ENCODE measurements at regions not wholly inside any gene's neighbourhood (a gene's known extent, or its start where the extent isn't known, plus 50 kb on each side); places are given as distances from the start of the nearest gene placed in this dataset.
A peak's percentile ranks its signal among the peaks of the same experiment; 100 is the strongest.

DNA sequence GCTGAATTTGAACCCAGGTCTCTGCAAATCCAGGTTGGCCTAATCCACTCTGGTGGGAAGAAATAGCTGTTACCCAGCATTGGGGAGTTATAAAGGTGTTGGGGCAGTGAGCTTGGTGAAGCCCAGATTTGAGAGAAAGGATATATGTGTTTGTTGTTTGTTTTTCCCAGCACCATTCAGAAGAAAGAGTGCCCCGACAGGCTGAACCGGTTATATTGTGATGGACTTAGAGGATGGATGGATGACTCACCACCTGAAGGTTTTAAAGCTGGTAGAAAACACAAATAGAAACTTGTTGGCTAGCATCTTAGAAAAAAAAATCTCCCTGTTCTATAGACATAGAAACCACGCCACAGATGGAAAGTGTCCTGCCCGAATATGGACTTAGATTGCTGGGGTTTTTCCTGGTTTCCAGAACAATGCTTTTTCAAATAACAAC lies 404.6 kb downstream of the MED13L start:
- no peak overlapping the region for H2AFZ ChIP-seq (ENCODE audit: low read length)
- H4K20me1 ChIP-seq (ENCODE audit: insufficient read depth, low read length): no peaks in the 10 kb centered on the region
- no peak overlapping the region for H3K4me2 ChIP-seq (ENCODE audit: low read length)
- H3F3A ChIP-seq (ENCODE audit: insufficient read depth, low read length): no peaks in the 10 kb centered on the region
- H3K27ac ChIP-seq (ENCODE audit: low read depth, low read length, poor library complexity, severe bottlenecking): no peak overlapping the region
- TF ChIP-seq EZH2 (IDR thresholded peaks at IDR 0.05; ENCODE audit: borderline replicate concordance, low read length): no peak
- TF ChIP-seq, protein P1, sequence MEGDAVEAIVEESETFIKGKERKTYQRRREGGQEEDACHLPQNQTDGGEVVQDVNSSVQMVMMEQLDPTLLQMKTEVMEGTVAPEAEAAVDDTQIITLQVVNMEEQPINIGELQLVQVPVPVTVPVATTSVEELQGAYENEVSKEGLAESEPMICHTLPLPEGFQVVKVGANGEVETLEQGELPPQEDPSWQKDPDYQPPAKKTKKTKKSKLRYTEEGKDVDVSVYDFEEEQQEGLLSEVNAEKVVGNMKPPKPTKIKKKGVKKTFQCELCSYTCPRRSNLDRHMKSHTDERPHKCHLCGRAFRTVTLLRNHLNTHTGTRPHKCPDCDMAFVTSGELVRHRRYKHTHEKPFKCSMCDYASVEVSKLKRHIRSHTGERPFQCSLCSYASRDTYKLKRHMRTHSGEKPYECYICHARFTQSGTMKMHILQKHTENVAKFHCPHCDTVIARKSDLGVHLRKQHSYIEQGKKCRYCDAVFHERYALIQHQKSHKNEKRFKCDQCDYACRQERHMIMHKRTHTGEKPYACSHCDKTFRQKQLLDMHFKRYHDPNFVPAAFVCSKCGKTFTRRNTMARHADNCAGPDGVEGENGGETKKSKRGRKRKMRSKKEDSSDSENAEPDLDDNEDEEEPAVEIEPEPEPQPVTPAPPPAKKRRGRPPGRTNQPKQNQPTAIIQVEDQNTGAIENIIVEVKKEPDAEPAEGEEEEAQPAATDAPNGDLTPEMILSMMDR (IDR thresholded peaks at IDR 0.05; ENCODE audit: low read length): no peak
- no peak overlapping the region for H3K4me3 ChIP-seq (ENCODE audit: low read depth, low read length, poor library complexity, severe bottlenecking)
- no peaks in the 10 kb centered on the region for H3K9me2 ChIP-seq (ENCODE audit: low read depth, low read length)
- no peaks in the 10 kb centered on the region for H3K4me1 ChIP-seq (ENCODE audit: insufficient read depth, low read length, severe bottlenecking)
- H3K36me3 ChIP-seq (ENCODE audit: insufficient read depth, low read length): no peaks in the 10 kb centered on the region
- no peaks in the 10 kb centered on the region for H3K27me3 ChIP-seq (ENCODE audit: insufficient read depth, low read length)
- H3K9ac ChIP-seq (ENCODE audit: low read length): no peak overlapping the region
- H3K79me2 ChIP-seq (ENCODE audit: insufficient read depth, low read length): no peaks in the 10 kb centered on the region
- no peaks in the 10 kb centered on the region for H3K9me3 ChIP-seq (ENCODE audit: low read length)

DNA sequence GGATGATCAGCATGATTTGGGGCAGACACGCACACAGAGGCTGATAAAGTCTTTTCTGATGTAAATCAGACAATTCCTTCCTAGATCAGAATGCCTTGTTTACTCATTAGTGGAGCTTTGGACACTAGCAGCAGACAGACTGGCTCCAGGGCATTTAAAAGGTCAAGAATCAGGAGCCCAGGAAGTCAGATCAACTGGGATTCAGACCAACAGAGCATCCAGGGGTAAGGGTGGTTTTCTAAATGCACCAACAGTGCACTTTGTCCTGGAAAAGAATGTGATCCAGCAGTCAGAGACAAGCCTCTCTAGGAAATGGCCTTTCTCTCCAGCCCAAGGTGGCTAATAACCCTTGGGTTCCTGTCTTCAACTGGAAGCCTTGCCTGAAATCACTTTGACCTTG lies 405.3 kb downstream of the MED13L start:
- no peak for TF ChIP-seq EZH2 (IDR thresholded peaks at IDR 0.05; ENCODE audit: borderline replicate concordance, low read length)
- TF ChIP-seq, protein P1 (IDR thresholded peaks at IDR 0.05; ENCODE audit: low read length): no peak
- Histone ChIP-seq H3K4me3 (ENCODE audit: low read depth, low read length, poor library complexity, severe bottlenecking) (no peak overlapping the region), H4K20me1 (ENCODE audit: insufficient read depth, low read length) (no peaks in the 10 kb centered on the region)

DNA sequence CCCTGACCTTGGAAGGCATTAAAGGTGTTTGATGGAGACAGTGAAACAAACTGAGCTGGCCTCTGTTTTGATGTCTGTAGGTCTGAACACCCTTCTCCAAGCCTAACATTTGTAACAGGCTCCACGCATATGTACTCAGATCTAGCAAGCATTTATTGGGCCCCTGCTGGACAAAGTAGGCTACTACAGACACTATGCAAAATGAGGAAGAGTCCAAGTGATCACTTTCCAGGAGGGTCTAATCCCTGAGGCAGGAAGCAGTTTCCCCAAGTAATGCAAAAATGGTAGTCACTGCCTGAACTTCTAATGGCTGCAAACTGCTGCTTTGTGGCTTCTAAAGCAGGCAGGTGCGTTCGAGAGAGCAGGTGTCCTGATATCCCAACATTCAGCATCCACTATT lies 405.8 kb downstream of the MED13L start:
- TF ChIP-seq, protein P1 (IDR thresholded peaks at IDR 0.05; ENCODE audit: low read length): peak; percentile 60
- no peak for TF ChIP-seq EZH2 (IDR thresholded peaks at IDR 0.05; ENCODE audit: borderline replicate concordance, low read length)
- H3K27ac ChIP-seq (ENCODE audit: low read depth, low read length, poor library complexity, severe bottlenecking): no peak overlapping the region
- no peaks in the 10 kb centered on the region for H3K9me2 ChIP-seq (ENCODE audit: low read depth, low read length)
- H3K27me3 ChIP-seq (ENCODE audit: insufficient read depth, low read length): no peaks in the 10 kb centered on the region
- no peaks in the 10 kb centered on the region for H3F3A ChIP-seq (ENCODE audit: insufficient read depth, low read length)
- no peak overlapping the region for H3K4me3 ChIP-seq (ENCODE audit: low read depth, low read length, poor library complexity, severe bottlenecking)
- no peaks in the 10 kb centered on the region for H3K9me3 ChIP-seq (ENCODE audit: low read length)
- no peak overlapping the region for H2AFZ ChIP-seq (ENCODE audit: low read length)
- no peaks in the 10 kb centered on the region for H3K4me1 ChIP-seq (ENCODE audit: insufficient read depth, low read length, severe bottlenecking)
- H3K9ac ChIP-seq (ENCODE audit: low read length): no peak overlapping the region
- H3K36me3 ChIP-seq (ENCODE audit: insufficient read depth, low read length): no peaks in the 10 kb centered on the region
- no peaks in the 10 kb centered on the region for H3K79me2 ChIP-seq (ENCODE audit: insufficient read depth, low read length)
- H4K20me1 ChIP-seq (ENCODE audit: insufficient read depth, low read length): no peaks in the 10 kb centered on the region
- no peak overlapping the region for H3K4me2 ChIP-seq (ENCODE audit: low read length)

More for the DNA sequence above, 405.3 kb downstream of the MED13L start:
- Histone ChIP-seq H3K79me2 (ENCODE audit: insufficient read depth, low read length) (no peaks in the 10 kb centered on the region), H3K4me1 (ENCODE audit: insufficient read depth, low read length, severe bottlenecking) (no peaks in the 10 kb centered on the region), H3K27me3 (ENCODE audit: insufficient read depth, low read length) (no peaks in the 10 kb centered on the region), H3K9me3 (ENCODE audit: low read length) (no peaks in the 10 kb centered on the region), H3K36me3 (ENCODE audit: insufficient read depth, low read length) (no peaks in the 10 kb centered on the region), H3K27ac (ENCODE audit: low read depth, low read length, poor library complexity, severe bottlenecking) (no peak overlapping the region), H3K4me2 (ENCODE audit: low read length) (no peak overlapping the region), H2AFZ (ENCODE audit: low read length) (no peak overlapping the region), H3F3A (ENCODE audit: insufficient read depth, low read length) (no peaks in the 10 kb centered on the region), H3K9me2 (ENCODE audit: low read depth, low read length) (no peaks in the 10 kb centered on the region), H3K9ac (ENCODE audit: low read length) (no peak overlapping the region)

Data from OCI-LY1 (cell line).